ENCODE measurements at regions not wholly inside any gene's neighbourhood (a gene's known extent, or its start where the extent isn't known, plus 50 kb on each side); places are given as distances from the start of the nearest gene placed in this dataset.

DNA sequence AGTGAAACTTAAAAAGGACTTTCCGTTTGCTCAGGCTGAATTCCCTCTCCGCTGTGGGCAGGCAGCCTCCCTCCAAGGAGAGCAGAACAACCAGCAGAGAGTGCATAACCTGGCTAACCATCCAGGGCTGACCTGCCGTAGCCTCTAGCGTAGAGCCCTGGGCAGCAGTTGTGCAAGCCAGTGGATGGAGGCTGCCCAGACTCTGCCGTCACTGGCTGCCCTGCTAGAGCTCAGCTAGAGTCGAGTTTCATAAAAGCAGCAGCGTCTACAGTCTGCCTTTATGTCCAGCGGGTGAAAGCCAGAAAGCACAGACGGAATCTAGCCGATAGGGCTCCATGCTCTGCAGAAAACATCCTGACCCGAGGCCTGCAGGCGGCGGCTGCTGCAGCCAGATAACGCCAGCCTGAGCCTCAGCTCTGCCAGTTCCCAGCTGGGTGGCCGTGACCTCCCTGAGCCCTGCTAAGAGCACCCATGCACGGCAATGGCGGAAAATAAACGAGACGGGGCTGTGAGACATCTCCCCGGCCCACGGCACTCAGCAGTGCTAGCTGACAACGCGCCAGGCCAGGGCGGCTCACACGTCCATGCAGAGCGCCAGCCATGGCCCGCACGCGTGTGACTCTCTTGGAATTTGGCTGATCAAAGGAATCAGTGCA, 231.3 kb downstream of the ENGASE start:
- H3K27me3 ChIP-seq: no peaks in the 10 kb centered on the region
- no peaks in the 10 kb centered on the region for H3K9me3 ChIP-seq

GRCh38 chr17:79305376-79305767, 230.7 kb downstream of the ENGASE start:
- 52 to 69% methylated on average over 10 of the region's 10 CpGs for WGBS, 2 donors
- ATAC-seq (no peak), DNase-seq (no peak)
- no peak for TF ChIP-seq CTCF (IDR thresholded peaks at IDR 0.05)
- TF ChIP-seq POLR2A (IDR thresholded peaks at IDR 0.05): no peak
- intact Hi-C loops (cut with DNase I): no loop called here
- peak overlapping the region in 1 of 4 donors; percentile 78 for H3K27ac ChIP-seq
- H3K27me3 ChIP-seq: no peaks in the 10 kb centered on the region
- H3K36me3 ChIP-seq (replicated peaks in 1 of 2; ENCODE audit: insufficient read depth in 1 of 2, low read depth in 2 of 2): no peaks in the 10 kb centered on the region
- peaks cover 34% of the 10 kb centered on the region for H3K4me1 ChIP-seq
- no peaks in the 10 kb centered on the region for H3K9me3 ChIP-seq
- no peak overlapping the region for H3K4me3 ChIP-seq

More for the DNA sequence above, 231.3 kb downstream of the ENGASE start:
- TF ChIP-seq CTCF (IDR thresholded peaks at IDR 0.05): peak in 2 of 7 experiments; percentile 8 to 21
- TF ChIP-seq POLR2A (IDR thresholded peaks at IDR 0.05): no peak
- Histone ChIP-seq H3K4me1 (peaks cover 34% of the 10 kb centered on the region), H3K27ac (peak overlapping the region; percentile 69 to 78 (median 76)), H3K4me3 (no peak overlapping the region), H3K36me3 (replicated peaks in 1 of 2; ENCODE audit: insufficient read depth in 1 of 2, low read depth in 2 of 2) (no peaks in the 10 kb centered on the region)
- peak; percentile 57 to 77 (median 68) for DNase-seq
- intact Hi-C loops (cut with DNase I): no loop called here
- peak; percentile 44 for ATAC-seq
- 16 to 18% methylated on average over 6 to 29 of the region's 29 CpGs for WGBS, 2 donors

DNA sequence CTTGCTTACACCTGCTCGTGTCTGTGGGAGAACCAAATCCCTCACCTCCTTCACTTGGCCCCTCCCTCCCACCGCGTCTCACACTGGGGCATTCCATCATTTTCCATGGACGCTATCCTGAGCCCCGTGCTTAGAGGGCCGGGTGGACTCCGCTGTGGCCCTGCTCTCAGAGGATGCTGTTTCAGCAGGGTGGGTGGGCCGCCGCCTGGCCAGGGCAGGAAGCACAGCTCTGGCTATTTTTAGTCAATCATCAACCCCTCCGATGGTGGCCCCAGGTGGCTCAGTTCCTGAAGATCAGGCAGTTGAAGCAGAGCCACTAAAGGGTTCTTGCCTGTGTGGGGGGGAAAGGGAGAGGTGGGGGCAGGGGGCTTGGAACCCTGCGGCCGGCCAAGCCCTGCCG, 230.3 kb downstream of the ENGASE start:
- no peak for DNase-seq
- intact Hi-C loops (cut with DNase I): no loop called here
- no peak for ATAC-seq
- no peak overlapping the region for H3K27ac ChIP-seq
- no peaks in the 10 kb centered on the region for H3K27me3 ChIP-seq
- TF ChIP-seq POLR2A (IDR thresholded peaks at IDR 0.05): no peak
- no peak for TF ChIP-seq CTCF (IDR thresholded peaks at IDR 0.05)
- 33 to 63% methylated on average over 10 to 13 of the region's 13 CpGs for WGBS, 2 donors
- no peak overlapping the region for H3K4me3 ChIP-seq
- peaks cover 34% of the 10 kb centered on the region for H3K4me1 ChIP-seq
- no peaks in the 10 kb centered on the region for H3K36me3 ChIP-seq (replicated peaks in 1 of 2; ENCODE audit: insufficient read depth in 1 of 2, low read depth in 2 of 2)
- H3K9me3 ChIP-seq: no peaks in the 10 kb centered on the region

DNA sequence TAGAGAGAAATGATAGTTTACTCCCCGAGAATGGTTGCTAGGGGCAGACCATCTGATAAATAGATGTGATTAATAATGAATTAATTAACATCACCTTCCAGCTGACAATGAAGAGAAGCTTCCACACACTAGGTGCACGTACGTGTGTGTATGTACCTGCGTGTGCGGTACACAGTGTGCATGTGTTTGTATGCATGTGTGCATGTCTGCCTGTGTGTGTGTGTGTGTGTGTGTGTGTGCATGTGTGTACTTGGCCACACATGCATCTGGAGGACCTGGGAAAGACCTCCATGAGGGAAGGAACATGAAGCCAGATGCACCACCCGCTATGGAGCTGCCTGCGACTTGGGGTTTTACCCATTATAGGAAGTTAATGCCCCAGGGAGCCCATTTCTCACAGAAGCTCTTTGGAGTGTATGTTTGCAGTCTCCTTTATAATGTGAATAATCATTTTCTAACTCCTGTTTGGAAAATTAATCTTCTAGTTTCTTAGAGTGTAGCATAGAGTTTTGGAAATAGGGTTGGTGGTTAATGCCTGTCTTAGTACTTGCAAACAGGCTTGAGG, 229.1 kb downstream of the ENGASE start:
- H3K4me1 ChIP-seq: peaks cover 34% of the 10 kb centered on the region
- no peaks in the 10 kb centered on the region for H3K27me3 ChIP-seq
- H3K36me3 ChIP-seq (replicated peaks in 1 of 2; ENCODE audit: insufficient read depth in 1 of 2, low read depth in 2 of 2): no peaks in the 10 kb centered on the region
- intact Hi-C loops (cut with DNase I): no loop called here
- no peak overlapping the region for H3K4me3 ChIP-seq
- ATAC-seq (no peak), DNase-seq (no peak)
- TF ChIP-seq CTCF (IDR thresholded peaks at IDR 0.05): no peak
- TF ChIP-seq POLR2A (IDR thresholded peaks at IDR 0.05): no peak
- WGBS, 2 donors: 74 to 80% methylated on average over 7 of the region's 7 CpGs
- no peak overlapping the region for H3K27ac ChIP-seq
- H3K9me3 ChIP-seq: no peaks in the 10 kb centered on the region

- peaks cover 18% of the 10 kb centered on the region for H3K4me1 ChIP-seq
- WGBS, 2 donors: 76 to 79% methylated on average over 7 to 8 of the region's 8 CpGs
- ATAC-seq (no peak), DNase-seq (no peak)
- H3K27ac ChIP-seq: no peak overlapping the region
- intact Hi-C loops (cut with DNase I): no loop called here
- H3K9me3 ChIP-seq: no peaks in the 10 kb centered on the region
- TF ChIP-seq CTCF (IDR thresholded peaks at IDR 0.05) (no peak), POLR2A (IDR thresholded peaks at IDR 0.05) (no peak)
- no peaks in the 10 kb centered on the region for H3K36me3 ChIP-seq (replicated peaks in 1 of 2; ENCODE audit: insufficient read depth in 1 of 2, low read depth in 2 of 2)
- no peak overlapping the region for H3K4me3 ChIP-seq
- H3K27me3 ChIP-seq: no peaks in the 10 kb centered on the region
Observed at GRCh38 chr17:79301469-79301868, 226.8 kb downstream of the ENGASE start.

Data from body of pancreas (tissue), 4 donors.